Heart left ventricle (tissue), 16 donors: ENCODE measurements at regions not wholly inside any gene's neighbourhood (a gene's known extent, or its start where the extent isn't known, plus 50 kb on each side); places are given as distances from the start of the nearest gene placed in this dataset.
A peak's percentile ranks its signal among the peaks of the same experiment; 100 is the strongest.

ENCODE experiments used
- ATAC-seq, 4 donors: fragments of 200-7000 bp; cut with Tn5 transposase; one replicate each; pipeline ENCODE4 v1.9.1; 2020 to 2022; ENCODE audit warnings: moderate library complexity in 4 of 4, mild to moderate bottlenecking in 3 of 4, moderate number of reproducible peaks in 1 of 4
- DNase-seq, 5 donors: peaks; one replicate each; pipeline ENCODE4 v3.0.0-alpha.2; 2020
- H3K27ac ChIP-seq, 12 donors: fragments of 200-600 bp; sonication (generic) in 4 of 12; one replicate each; pipeline versions ENCODE4 v1.5.0 to v1.8.0; 2016 to 2022; ENCODE audit warnings: mild to moderate bottlenecking in 2 of 12
- H3K27me3 ChIP-seq, 9 donors: fragments of 200-600 bp; sonication (generic) in 2 of 9; one replicate each; pipeline versions ENCODE4 v1.5.1 to v1.8.0; 2016 to 2022; ENCODE audit warnings: mild to moderate bottlenecking in 3 of 9
- H3K36me3 ChIP-seq, 9 donors: fragments of 200-600 bp; sonication (generic) in 2 of 9; one replicate each; pipeline versions ENCODE4 v1.5.0 to v1.8.0; 2018 to 2022; ENCODE audit warnings: mild to moderate bottlenecking in 2 of 9
- H3K4me1 ChIP-seq, 12 donors: fragments of 200-600 bp; sonication (generic) in 4 of 12; one replicate each; pipeline versions ENCODE4 v1.5.0 to v1.8.0; 2016 to 2022; ENCODE audit warnings: mild to moderate bottlenecking in 3 of 12
- H3K4me3 ChIP-seq, 12 donors: fragments of 200-600 bp; sonication (generic) in 4 of 12; one replicate each; pipeline versions ENCODE4 v1.5.0 to v1.8.0; 2017 to 2022; ENCODE audit warnings: mild to moderate bottlenecking in 9 of 12, moderate library complexity in 4 of 12
- H3K9me3 ChIP-seq, 12 donors: fragments of 200-600 bp; sonication (generic) in 4 of 12; one replicate each; pipeline versions ENCODE4 v1.5.0 to v1.8.0; 2016 to 2022; ENCODE audit warnings: mild to moderate bottlenecking in 1 of 12
- CTCF ChIP-seq, 12 donors: fragments of 200-600 bp; sonication (generic) in 4 of 12; IDR thresholded peaks; one replicate each; pipeline versions ENCODE4 v1.5.0 to v1.8.0; 2018 to 2022; ENCODE audit warnings: antibody characterized with exemption in 12 of 12, mild to moderate bottlenecking in 5 of 12
- POLR2A ChIP-seq, 2 donors: fragments of 450-650 bp; IDR thresholded peaks; one replicate each; pipeline ENCODE4 v1.6.1; 2017; ENCODE audit warnings: antibody characterized with exemption in 2 of 2, mild to moderate bottlenecking in 2 of 2, moderate library complexity in 2 of 2
- WGBS, 4 donors: extraction: QIAGEN DNeasy Blood & Tissue Kit in 2 of 4; methylation state at CpG; one replicate each; pipeline versions ENCODE4 v1.1.5 to v1.1.7; 2013 to 2018; 5-methylcytosine and 5-hydroxymethylcytosine counted together
- intact Hi-C, 10 donors: fragments of 100-400 bp; cut with DNase I; formaldehyde crosslinking; loops; one replicate each; pipeline versions ENCODE4 v1.11.1 to v1.14.2; 2022
- donor health status: ischemic (EF 13 %, LVEDD 7.1; RV severe dilation, severe dysfunction).
- donor health status: healthy with polysubstance abuse.
- donor health status: DM: no; HTN: yes; CAD: no.
- donor health status: DM: no; HTN: no; CAD: no.
- donor health status: ischemic (EF 25% LVEDD 6.9; RV normal size, moderate dysfunction).
- donor health status: ischemic (EF 25% LVEDD 5.7; RV mildly dilated, moderate dysfunction).
- donor health status: healthy.
- donor health status: DM: yes; HTN: yes; CAD: no.
- donor health status: ischemic (EF 35%, LVEDD 5.7; RV mildly dilated, moderate dysfunction).
- donor health status: nonischemic (EF 11% LVEDD 7.7; RV severe dilation, severe dysfunction).
- donor health status: DM: yes; HTN: yes; CAD: no.
- donor health status: PGD.
- donor health status: ischemic (EF 29% LVEDD 5.4; RV normal size, mild dysfunction).
- donor health status: nonischemic (EF 23%, LVEDD 6.1; RV moderate dilation, normal function).

GRCh38 chr11:91199866-91200265 is 977.0 kb upstream of the CHORDC1 start:
- no peak for TF ChIP-seq POLR2A (IDR thresholded peaks at IDR 0.05)
- no peak for TF ChIP-seq CTCF (IDR thresholded peaks at IDR 0.05)
- peak in 2 of 4 donors; percentile 41 to 69 for ATAC-seq

GRCh38 chr11:91194546-91194945 is 971.7 kb upstream of the CHORDC1 start:
- Histone ChIP-seq H3K4me3 (no peak overlapping the region), H3K27me3 (no peaks in the 10 kb centered on the region), H3K9me3 (no peaks in the 10 kb centered on the region), H3K36me3 (no peaks in the 10 kb centered on the region), H3K27ac (no peak overlapping the region), H3K4me1 (no peaks in the 10 kb centered on the region)
- intact Hi-C loops = no loop called here
- ATAC-seq (no peak), DNase-seq (no peak)
- WGBS, 4 donors = 47 to 68% (median 59%) methylated on average over 2 of the region's 2 CpGs
- TF ChIP-seq CTCF (IDR thresholded peaks at IDR 0.05) = no peak

More at GRCh38 chr11:91199866-91200265, 977.0 kb upstream of the CHORDC1 start:
- no peaks in the 10 kb centered on the region for H3K36me3 ChIP-seq
- H3K9me3 ChIP-seq = no peaks in the 10 kb centered on the region
- no peak overlapping the region for H3K27ac ChIP-seq
- 43 to 74% (median 62%) methylated on average over 1 of the region's 1 CpG for WGBS, 4 donors
- no peaks in the 10 kb centered on the region for H3K4me1 ChIP-seq
- DNase-seq = no peak
- intact Hi-C loops = no loop called here
- no peak overlapping the region for H3K4me3 ChIP-seq
- no peaks in the 10 kb centered on the region for H3K27me3 ChIP-seq

- H3K27ac ChIP-seq = no peak overlapping the region
- no peaks in the 10 kb centered on the region for H3K4me1 ChIP-seq
- intact Hi-C loops = loop anchor here in 1 of 10 donors (10.0 kb wide), 1 partner anchor 64 kb away; no protein-coding TSS in a partner anchor
- no peaks in the 10 kb centered on the region for H3K9me3 ChIP-seq
- no peak for DNase-seq
- no peaks in the 10 kb centered on the region for H3K36me3 ChIP-seq
- ATAC-seq = no peak
- WGBS, 4 donors = 89 to 91% (median 90%) methylated on average over 6 of the region's 6 CpGs
- peaks cover 0 to 3% (median 0%) of the 10 kb centered on the region in 9 donors for H3K27me3 ChIP-seq
- TF ChIP-seq CTCF (IDR thresholded peaks at IDR 0.05) = no peak
- no peak for TF ChIP-seq POLR2A (IDR thresholded peaks at IDR 0.05)
- H3K4me3 ChIP-seq = no peak overlapping the region
Measured at GRCh38 chr11:91188484-91188883, 965.6 kb upstream of the CHORDC1 start.

- Histone ChIP-seq H3K9me3 (peaks cover 0 to 8% (median 0%) of the 10 kb centered on the region in 12 donors), H3K4me3 (no peak overlapping the region), H3K27me3 (peaks cover 0 to 3% (median 0%) of the 10 kb centered on the region in 9 donors), H3K36me3 (no peaks in the 10 kb centered on the region), H3K4me1 (no peaks in the 10 kb centered on the region), H3K27ac (no peak overlapping the region)
- intact Hi-C loops = loop anchor here in 1 of 10 donors (10.0 kb wide), 1 partner anchor 63 kb away; no protein-coding TSS in a partner anchor
- WGBS, 4 donors = 68 to 83% (median 78%) methylated on average over 2 of the region's 2 CpGs
- ATAC-seq = no peak
- TF ChIP-seq CTCF (IDR thresholded peaks at IDR 0.05) (no peak), POLR2A (IDR thresholded peaks at IDR 0.05) (no peak)
- DNase-seq = no peak
Measured at GRCh38 chr11:91187314-91187713, 964.5 kb upstream of the CHORDC1 start.
